B cell (primary cell): ENCODE measurements at regions not wholly inside any gene's neighbourhood (a gene's known extent, or its start where the extent isn't known, plus 50 kb on each side); places are given as distances from the start of the nearest gene placed in this dataset.

ENCODE experiments used
- ATAC-seq: fragments of 200-7000 bp; cut with Tn5 transposase; one replicate; pipeline ENCODE4 v1.10.0; 2021; ENCODE audit warnings: low read depth, mild to moderate bottlenecking, moderate number of reproducible peaks, moderate library complexity
- CTCF ChIA-PET: fragments of 350-600 bp; sonication (Branson Sonifier 250); formaldehyde crosslinking; loops from one replicate; lab custom pipeline; 2021; ENCODE audit warnings: antibody characterized with exemption, inconsistent platforms; lab: Charles Lee
- POLR2A ChIA-PET: fragments of 350-600 bp; sonication (Branson Sonifier 250); formaldehyde crosslinking; loops from one replicate; lab custom pipeline; 2021; ENCODE audit warnings: antibody characterized with exemption; lab: Charles Lee
- DNase-seq: peaks from one replicate; pipeline ENCODE4 v3.0.0; 2013
- H2AFZ ChIP-seq: 2 replicates; pipeline ENCODE4 v1.6.1; 2012; ENCODE audit warnings: mild to moderate bottlenecking, low read depth, low read length; ENCODE audit not compliant: insufficient read depth, poor library complexity, severe bottlenecking
- H3K27ac ChIP-seq, 2 donors: 1 replicate in 1 of 2; 2 replicates in 1 of 2; pipeline ENCODE4 v1.5.1; 2012 to 2013; ENCODE audit warnings: low read length in 2 of 2, mild to moderate bottlenecking in 2 of 2, moderate library complexity in 1 of 2
- H3K27me3 ChIP-seq, 4 experiments: fragments of 200-600 bp in 1 of 4; sonication (generic) in 1 of 4; replicated peaks in 1 of 4; 1 replicate in 2 of 4; 2 replicates in 2 of 4; pipeline versions ENCODE4 v1.6.1 to v1.7.0; 2013 to 2016; ENCODE audit warnings: low read length in 3 of 4, mild to moderate bottlenecking in 2 of 4, mixed read lengths in 1 of 4, moderate library complexity in 1 of 4; ENCODE audit not compliant: insufficient read depth in 4 of 4, control insufficient read depth in 3 of 4; ENCODE audit errors: control extremely low read depth in 1 of 4
- H3K36me3 ChIP-seq, 2 experiments: replicated peaks in 1 of 2; 1 replicate in 1 of 2; 2 replicates in 1 of 2; pipeline versions ENCODE4 v1.6.1 to v1.7.1; 2013; ENCODE audit warnings: low read length in 1 of 2; ENCODE audit not compliant: insufficient read depth in 2 of 2, control insufficient read depth in 1 of 2; ENCODE audit errors: control extremely low read depth in 1 of 2, extremely low read depth in 1 of 2
- H3K4me1 ChIP-seq, 2 donors: fragments of 200-600 bp in 1 of 2; sonication (generic) in 1 of 2; 1 replicate in 1 of 2; 2 replicates in 1 of 2; pipeline versions ENCODE4 v1.5.1 to v1.6.1; 2013 to 2017; ENCODE audit warnings: low read length in 2 of 2; ENCODE audit not compliant: control insufficient read depth in 2 of 2, insufficient read depth in 2 of 2
- H3K4me2 ChIP-seq: replicated peaks from 2 replicates; pipeline ENCODE3; 2012; ENCODE audit warnings: mild to moderate bottlenecking, low read depth, low read length; ENCODE audit not compliant: poor library complexity, severe bottlenecking
- H3K4me3 ChIP-seq, 5 experiments: fragments of 200-600 bp in 1 of 5; sonication (generic) in 1 of 5; 1 replicate in 3 of 5; 2 replicates in 2 of 5; pipeline versions ENCODE4 v1.5.1 to v1.7.0; 2011 to 2016; ENCODE audit warnings: low read length in 4 of 5, mild to moderate bottlenecking in 4 of 5, low read depth in 2 of 5, control low read depth in 1 of 5, moderate library complexity in 1 of 5; ENCODE audit not compliant: insufficient read depth in 1 of 5; ENCODE audit errors: control extremely low read depth in 1 of 5, extremely low read depth in 1 of 5
- H3K79me2 ChIP-seq: fragments of 200-600 bp; sonication (generic); one replicate; pipeline ENCODE4 v1.6.0; 2016; ENCODE audit warnings: low read length; ENCODE audit not compliant: control insufficient read depth, insufficient read depth
- H3K9ac ChIP-seq: fragments of 200-600 bp; sonication (generic); 2 replicates; pipeline ENCODE4 v1.6.1; 2017; ENCODE audit warnings: mild to moderate bottlenecking, low read length, moderate library complexity
- H3K9me3 ChIP-seq, 3 donors: one replicate each; pipeline versions ENCODE4 v1.6.1 to v1.7.1; 2013; ENCODE audit warnings: low read length in 2 of 3; ENCODE audit not compliant: control insufficient read depth in 2 of 3, insufficient read depth in 1 of 3; ENCODE audit errors: control extremely low read depth in 1 of 3
- H4K20me1 ChIP-seq: 2 replicates; pipeline ENCODE4 v1.6.0; 2012; ENCODE audit warnings: mild to moderate bottlenecking, low read length; ENCODE audit not compliant: insufficient read depth, control insufficient read depth, poor library complexity, severe bottlenecking
- H3K27ac Mint-ChIP-seq: one replicate; pipeline ENCODE4 v1.8.0; 2021; ENCODE audit warnings: mixed read lengths
- H3K27me3 Mint-ChIP-seq: one replicate; pipeline ENCODE4 v1.8.0; 2021; ENCODE audit warnings: mixed read lengths
- H3K4me1 Mint-ChIP-seq: one replicate; pipeline ENCODE4 v1.8.0; 2021; ENCODE audit warnings: mixed read lengths
- H3K4me3 Mint-ChIP-seq: one replicate; pipeline ENCODE4 v1.8.0; 2021; ENCODE audit warnings: mixed read lengths
- H3K9me3 Mint-ChIP-seq: one replicate; pipeline ENCODE4 v1.8.0; 2022; ENCODE audit warnings: mixed read lengths; ENCODE audit not compliant: insufficient read depth
- CTCF ChIP-seq: fragments of 200-600 bp; IDR thresholded peaks from one replicate; pipeline ENCODE4 v1.8.0; 2022; ENCODE audit warnings: antibody characterized with exemption, mild to moderate bottlenecking
- EZH2 ChIP-seq: IDR thresholded peaks from 2 replicates; pipeline ENCODE4 v1.6.1; 2012; ENCODE audit warnings: borderline replicate concordance, low read depth, mild to moderate bottlenecking, moderate library complexity, low read length; ENCODE audit not compliant: insufficient read depth, poor library complexity, severe bottlenecking
- WGBS: methylation state at CpG from one replicate; pipeline ENCODE4 v1.1.5; 2013; ENCODE audit warnings: missing lambda C conversion rate; ENCODE audit not compliant: insufficient coverage; 5-methylcytosine and 5-hydroxymethylcytosine counted together
- intact Hi-C: fragments of 100-400 bp; cut with micrococcal nuclease; formaldehyde crosslinking; loops from one replicate; pipeline ENCODE4 v1.10.0; 2022

GRCh38 chr5:158629591-158630312, 470.0 kb downstream of the EBF1 start:
- TF ChIP-seq EZH2 (no peak), CTCF (no peak)
- Histone ChIP-seq H3K9me3 (no peaks in the 10 kb centered on the region), H3K4me1 (no peaks in the 10 kb centered on the region), H3K36me3 (no peaks in the 10 kb centered on the region), H4K20me1 (no peaks in the 10 kb centered on the region), H2AFZ (no peak overlapping the region), H3K27ac (no peak overlapping the region), H3K79me2 (no peaks in the 10 kb centered on the region), H3K4me2 (no peak overlapping the region), H3K4me3 (no peak overlapping the region), H3K27me3 (peaks cover 0 to 5% (median 1%) of the 10 kb centered on the region in 4 experiments), H3K9ac (no peak overlapping the region)
- ChIA-PET POLR2A (interaction anchor here (0.7 kb wide), 1 partner anchor 613 kb away, joined by 3 read pairs; no protein-coding TSS in a partner anchor), CTCF (interaction anchor here (1.9 kb wide), 1 partner anchor 455 kb away, joined by 10 read pairs; no protein-coding TSS in a partner anchor)
- intact Hi-C loops: no loop called here
- WGBS: 70% methylated on average over 2 of the region's 6 CpGs
- no peak overlapping the region for H3K27ac Mint-ChIP-seq
- H3K4me3 Mint-ChIP-seq: no peak overlapping the region
- ATAC-seq (no peak), DNase-seq (no peak)
- no peaks in the 10 kb centered on the region for H3K9me3 Mint-ChIP-seq
- H3K4me1 Mint-ChIP-seq: no peaks in the 10 kb centered on the region
- peaks cover 3% of the 10 kb centered on the region for H3K27me3 Mint-ChIP-seq

DNA sequence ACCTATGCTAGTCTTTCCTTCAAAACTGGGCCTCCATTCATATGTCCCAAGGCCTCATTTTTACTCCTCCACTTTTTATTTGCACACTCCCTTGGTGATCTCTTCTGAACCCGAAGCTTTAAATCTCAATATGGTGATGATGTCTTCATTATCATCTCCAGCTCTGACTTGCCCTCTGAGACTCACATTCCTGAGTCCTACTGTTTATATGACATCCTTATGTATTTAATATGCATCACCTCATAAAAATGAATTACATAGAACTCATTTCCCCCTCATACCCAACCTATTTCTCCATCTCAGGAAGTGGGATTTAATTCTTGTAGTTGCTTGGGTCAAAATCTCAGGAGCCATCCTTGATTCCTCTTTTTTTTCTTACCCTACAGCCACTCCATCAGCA, 473.0 kb downstream of the EBF1 start:
- ChIA-PET CTCF (no interaction called here), POLR2A (no interaction called here)
- DNase-seq: no peak
- no peak overlapping the region for H3K27ac Mint-ChIP-seq
- WGBS: no CpG with 5 or more reads among the region's 1 CpG
- Histone ChIP-seq H3K36me3 (no peaks in the 10 kb centered on the region), H2AFZ (no peak overlapping the region), H3K9ac (no peak overlapping the region), H4K20me1 (no peaks in the 10 kb centered on the region), H3K9me3 (no peaks in the 10 kb centered on the region), H3K27me3 (peaks cover 0 to 5% (median 1%) of the 10 kb centered on the region in 4 experiments), H3K4me1 (no peaks in the 10 kb centered on the region), H3K79me2 (no peaks in the 10 kb centered on the region), H3K4me2 (no peak overlapping the region), H3K4me3 (no peak overlapping the region), H3K27ac (no peak overlapping the region)
- peaks cover 3% of the 10 kb centered on the region for H3K27me3 Mint-ChIP-seq
- TF ChIP-seq CTCF (no peak), EZH2 (no peak)
- H3K4me1 Mint-ChIP-seq: no peaks in the 10 kb centered on the region
- intact Hi-C loops: no loop called here
- no peak overlapping the region for H3K4me3 Mint-ChIP-seq
- no peaks in the 10 kb centered on the region for H3K9me3 Mint-ChIP-seq
- ATAC-seq: no peak
